ENCODE measurements at regions not wholly inside any gene's neighbourhood (a gene's known extent, or its start where the extent isn't known, plus 50 kb on each side); places are given as distances from the start of the nearest gene placed in this dataset.

GRCh38 chr14:61177279-61178225 lies 103.6 kb downstream of the TMEM30B start:
- Histone ChIP-seq H3K9me3 (replicated peaks in 1 of 3) (no peaks in the 10 kb centered on the region), H3K4me3 (peak overlapping the region in 1 of 4 donors; percentile 22), H3K4me1 (replicated peaks in 1 of 2) (peaks cover 13 to 16% of the 10 kb centered on the region in 2 donors), H3K36me3 (replicated peaks in 1 of 2) (no peaks in the 10 kb centered on the region), H3K27ac (peak overlapping the region in 2 of 5 donors; percentile 69 to 91), H3K27me3 (no peaks in the 10 kb centered on the region)
- DNase-seq, result peak in 3 of 7 donors; percentile 22 to 46 (median 27)
- TF ChIP-seq POLR2A (IDR thresholded peaks at IDR 0.05) (no peak), CTCF (IDR thresholded peaks at IDR 0.05) (no peak)
- 73 to 81% (median 77%) methylated on average over 14 of the region's 14 CpGs for WGBS, 4 donors
- intact Hi-C loops (cut with DNase I), result no loop called here

- no peak for DNase-seq
- Histone ChIP-seq H3K4me3 (no peak overlapping the region), H3K27me3 (no peaks in the 10 kb centered on the region), H3K36me3 (replicated peaks in 1 of 2) (no peaks in the 10 kb centered on the region), H3K9me3 (replicated peaks in 1 of 3) (no peaks in the 10 kb centered on the region), H3K4me1 (replicated peaks in 1 of 2) (peaks cover 13 to 16% of the 10 kb centered on the region in 2 donors), H3K27ac (no peak overlapping the region)
- WGBS, 4 donors, result 58 to 68% (median 62%) methylated on average over 2 of the region's 2 CpGs
- TF ChIP-seq CTCF (IDR thresholded peaks at IDR 0.05), result no peak
- no peak for TF ChIP-seq POLR2A (IDR thresholded peaks at IDR 0.05)
- intact Hi-C loops (cut with DNase I), result no loop called here
These were observed 104.5 kb downstream of the TMEM30B start for GRCh38 chr14:61176686-61177085.

- Histone ChIP-seq H3K36me3 (replicated peaks in 1 of 2) (no peaks in the 10 kb centered on the region), H3K27ac (no peak overlapping the region), H3K4me1 (replicated peaks in 1 of 2) (peaks cover 13 to 16% of the 10 kb centered on the region in 2 donors), H3K27me3 (no peaks in the 10 kb centered on the region), H3K9me3 (replicated peaks in 1 of 3) (no peaks in the 10 kb centered on the region), H3K4me3 (no peak overlapping the region)
- 65 to 89% (median 85%) methylated on average over 2 of the region's 2 CpGs for WGBS, 4 donors
- TF ChIP-seq CTCF (IDR thresholded peaks at IDR 0.05), result no peak
- no peak for TF ChIP-seq POLR2A (IDR thresholded peaks at IDR 0.05)
- intact Hi-C loops (cut with DNase I), result no loop called here
- no peak for DNase-seq
These were observed 106.2 kb downstream of the TMEM30B start for GRCh38 chr14:61174987-61175386.

GRCh38 chr14:61174441-61174891 lies 106.7 kb downstream of the TMEM30B start:
- no peak overlapping the region for H3K27ac ChIP-seq
- peaks cover 13 to 16% of the 10 kb centered on the region in 2 donors for H3K4me1 ChIP-seq (replicated peaks in 1 of 2)
- H3K9me3 ChIP-seq (replicated peaks in 1 of 3), result no peaks in the 10 kb centered on the region
- no peaks in the 10 kb centered on the region for H3K27me3 ChIP-seq
- no peaks in the 10 kb centered on the region for H3K36me3 ChIP-seq (replicated peaks in 1 of 2)
- 78 to 88% (median 81%) methylated on average over 6 of the region's 6 CpGs for WGBS, 4 donors
- no peak overlapping the region for H3K4me3 ChIP-seq
- no peak for TF ChIP-seq CTCF (IDR thresholded peaks at IDR 0.05)
- TF ChIP-seq POLR2A (IDR thresholded peaks at IDR 0.05), result no peak
- intact Hi-C loops (cut with DNase I), result no loop called here
- DNase-seq, result no peak
